Neuronal stem cell (in vitro differentiated cells): ENCODE measurements at regions not wholly inside any gene's neighbourhood (a gene's known extent, or its start where the extent isn't known, plus 50 kb on each side); places are given as distances from the start of the nearest gene placed in this dataset.
A peak's percentile ranks its signal among the peaks of the same experiment; 100 is the strongest.

Experiments
- DNase-seq: peaks from one replicate; pipeline ENCODE4 v3.0.0-alpha.2; 2013; ENCODE audit warnings: low spot score
- H2AFZ ChIP-seq: one replicate; pipeline ENCODE4 v1.6.1; 2013; ENCODE audit warnings: mild to moderate bottlenecking, low read length, inconsistent platforms
- H2AK5ac ChIP-seq: 2 replicates; pipeline ENCODE4 v1.6.1; 2013; ENCODE audit warnings: low read depth, mild to moderate bottlenecking, inconsistent platforms, low read length, moderate library complexity, mixed read lengths
- H2BK120ac ChIP-seq: 2 replicates; pipeline ENCODE4 v1.6.1; 2013; ENCODE audit warnings: low read depth, mild to moderate bottlenecking, inconsistent platforms, low read length, moderate library complexity, mixed read lengths
- H2BK12ac ChIP-seq: one replicate; pipeline ENCODE4 v1.6.1; 2013; ENCODE audit warnings: low read length, inconsistent platforms
- H2BK15ac ChIP-seq: 2 replicates; pipeline ENCODE4 v1.6.1; 2013; ENCODE audit warnings: mild to moderate bottlenecking, low read length, inconsistent platforms, mixed read lengths
- H2BK5ac ChIP-seq: one replicate; pipeline ENCODE4 v1.6.1; 2013; ENCODE audit warnings: inconsistent platforms, mild to moderate bottlenecking, low read length, moderate library complexity
- H3K14ac ChIP-seq: one replicate; pipeline ENCODE4 v1.6.1; 2013; ENCODE audit warnings: low read length, inconsistent platforms
- H3K18ac ChIP-seq: 2 replicates; pipeline ENCODE4 v1.6.1; 2013; ENCODE audit warnings: low read length, inconsistent platforms
- H3K23ac ChIP-seq: 2 replicates; pipeline ENCODE4 v1.6.1; 2013; ENCODE audit warnings: low read depth, mild to moderate bottlenecking, mixed read lengths, low read length, inconsistent platforms; ENCODE audit not compliant: poor library complexity
- H3K27ac ChIP-seq: replicated peaks from 3 replicates; pipeline ENCODE4 v1.5.1; 2013; ENCODE audit warnings: low read length, inconsistent platforms
- H3K27me3 ChIP-seq, 3 experiments: 2 replicates each; pipeline ENCODE4 v1.6.1; 2013; ENCODE audit warnings: low read length in 3 of 3, mild to moderate bottlenecking in 2 of 3, inconsistent platforms in 1 of 3, low read depth in 1 of 3, mixed read lengths in 1 of 3, moderate library complexity in 1 of 3; ENCODE audit not compliant: control insufficient read depth in 3 of 3, insufficient read depth in 3 of 3
- H3K36me3 ChIP-seq, 2 donors: replicated peaks in 1 of 2; 2 replicates each; pipeline ENCODE4 v1.6.1; 2013; ENCODE audit warnings: low read length in 2 of 2; ENCODE audit not compliant: control insufficient read depth in 2 of 2, insufficient read depth in 2 of 2
- H3K4ac ChIP-seq: 2 replicates; pipeline ENCODE4 v1.6.1; 2013; ENCODE audit warnings: inconsistent platforms, mild to moderate bottlenecking, low read length, moderate library complexity
- H3K4me1 ChIP-seq, 2 donors: 1 replicate in 1 of 2; 2 replicates in 1 of 2; pipeline ENCODE4 v1.6.1; 2013; ENCODE audit warnings: low read length in 2 of 2, low read depth in 1 of 2; ENCODE audit not compliant: control insufficient read depth in 2 of 2, insufficient read depth in 1 of 2
- H3K4me2 ChIP-seq: one replicate; pipeline ENCODE4 v1.6.1; 2013; ENCODE audit warnings: mild to moderate bottlenecking, low read length, inconsistent platforms; ENCODE audit not compliant: insufficient read depth, poor library complexity, severe bottlenecking
- H3K4me3 ChIP-seq, 2 donors: 2 replicates each; pipeline ENCODE4 v1.5.1; 2013; ENCODE audit warnings: low read length in 2 of 2, mild to moderate bottlenecking in 2 of 2, inconsistent platforms in 1 of 2, moderate library complexity in 1 of 2
- H3K79me1 ChIP-seq: one replicate; pipeline ENCODE4 v1.6.1; 2013; ENCODE audit warnings: low read depth, mild to moderate bottlenecking, inconsistent platforms, low read length, moderate library complexity
- H3K9ac ChIP-seq: one replicate; pipeline ENCODE4 v1.6.1; 2013; ENCODE audit warnings: mild to moderate bottlenecking, low read depth, low read length, inconsistent platforms; ENCODE audit not compliant: poor library complexity
- H3K9me3 ChIP-seq, 2 donors: replicated peaks in 1 of 2; 2 replicates each; pipeline versions ENCODE3 to v1.6.1; 2013; ENCODE audit warnings: low read length in 2 of 2, mild to moderate bottlenecking in 2 of 2, inconsistent platforms in 1 of 2, low read depth in 1 of 2, mixed read lengths in 1 of 2, moderate library complexity in 1 of 2; ENCODE audit not compliant: control insufficient read depth in 2 of 2, insufficient read depth in 1 of 2
- H4K8ac ChIP-seq: one replicate; pipeline ENCODE4 v1.6.1; 2013; ENCODE audit warnings: low read depth, mild to moderate bottlenecking, inconsistent platforms, low read length, moderate library complexity
- H4K91ac ChIP-seq: one replicate; pipeline ENCODE4 v1.6.1; 2013; ENCODE audit warnings: low read length, low read depth, mild to moderate bottlenecking, inconsistent platforms; ENCODE audit not compliant: poor library complexity
- WGBS, 2 donors: extraction: QIAGEN DNeasy Blood & Tissue Kit; methylation state at CpG; one replicate each; pipeline ENCODE4 v1.1.7; 2013; ENCODE audit warnings: missing lambda C conversion rate in 2 of 2, mixed read lengths in 1 of 2; ENCODE audit not compliant: insufficient read length in 2 of 2, insufficient replicate concordance in 1 of 2; ENCODE audit errors: extremely low coverage in 2 of 2; 5-methylcytosine and 5-hydroxymethylcytosine counted together

- no peak overlapping the region for H3K18ac ChIP-seq
- no peak overlapping the region for H2BK15ac ChIP-seq
- H3K4me1 ChIP-seq = peaks cover 0 to 7% of the 10 kb centered on the region in 2 donors
- no peak overlapping the region for H3K9ac ChIP-seq
- H2BK12ac ChIP-seq = no peak overlapping the region
- H3K23ac ChIP-seq = no peak overlapping the region
- no peak overlapping the region for H4K8ac ChIP-seq
- no peak overlapping the region for H3K14ac ChIP-seq
- H3K4me3 ChIP-seq = no peak overlapping the region
- H3K27me3 ChIP-seq = no peaks in the 10 kb centered on the region
- WGBS, 2 donors = no CpG with 5 or more reads among the region's 5 CpGs
- H3K27ac ChIP-seq = no peak overlapping the region
- no peaks in the 10 kb centered on the region for H3K36me3 ChIP-seq
- H3K9me3 ChIP-seq = peaks cover 0 to 4% of the 10 kb centered on the region in 2 donors
- no peak overlapping the region for H2BK5ac ChIP-seq
- H3K79me1 ChIP-seq = no peaks in the 10 kb centered on the region
- no peak overlapping the region for H2AFZ ChIP-seq
- DNase-seq = no peak
- no peak overlapping the region for H4K91ac ChIP-seq
- H2AK5ac ChIP-seq = no peak overlapping the region
- H3K4ac ChIP-seq = no peak overlapping the region
- no peak overlapping the region for H2BK120ac ChIP-seq
- no peak overlapping the region for H3K4me2 ChIP-seq
Measured at GRCh38 chr17:70791748-70792443, 622.6 kb downstream of the KCNJ2 start.

- no CpG with 5 or more reads among the region's 1 CpG for WGBS, 2 donors
- H3K4me2 ChIP-seq = no peak overlapping the region
- no peaks in the 10 kb centered on the region for H3K36me3 ChIP-seq
- no peak overlapping the region for H3K4ac ChIP-seq
- H2BK12ac ChIP-seq = no peak overlapping the region
- H3K79me1 ChIP-seq = no peaks in the 10 kb centered on the region
- H2BK120ac ChIP-seq = no peak overlapping the region
- H3K23ac ChIP-seq = no peak overlapping the region
- no peak overlapping the region for H4K8ac ChIP-seq
- H3K27ac ChIP-seq = no peak overlapping the region
- H4K91ac ChIP-seq = no peak overlapping the region
- no peak overlapping the region for H2AK5ac ChIP-seq
- H3K18ac ChIP-seq = no peak overlapping the region
- H3K4me1 ChIP-seq = peaks cover 0 to 7% of the 10 kb centered on the region in 2 donors
- peaks cover 0 to 6% of the 10 kb centered on the region in 2 donors for H3K9me3 ChIP-seq
- no peak for DNase-seq
- H3K4me3 ChIP-seq = no peak overlapping the region
- no peaks in the 10 kb centered on the region for H3K27me3 ChIP-seq
- H2AFZ ChIP-seq = no peak overlapping the region
- no peak overlapping the region for H3K9ac ChIP-seq
- H3K14ac ChIP-seq = no peak overlapping the region
- H2BK5ac ChIP-seq = no peak overlapping the region
- no peak overlapping the region for H2BK15ac ChIP-seq
Measured at GRCh38 chr17:70794738-70795137, 625.4 kb downstream of the KCNJ2 start.

DNA sequence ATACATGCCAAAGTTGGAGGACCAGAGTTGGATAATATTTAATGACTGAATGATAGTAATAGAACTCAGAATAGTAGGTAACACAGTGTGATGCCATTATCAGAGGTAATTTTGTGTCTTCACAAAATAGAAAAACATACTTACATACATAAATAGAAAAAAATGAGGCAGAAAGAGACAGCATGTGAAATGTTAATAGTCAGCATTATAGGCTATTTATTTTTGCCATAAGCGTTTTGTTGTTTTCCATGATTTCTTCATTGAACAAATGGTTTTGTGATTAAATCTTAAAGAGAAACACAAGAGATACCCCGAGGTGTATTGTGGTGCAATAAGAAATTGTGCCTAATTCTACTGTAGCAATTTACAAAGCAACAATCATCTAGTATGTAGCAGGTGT lies 626.3 kb downstream of the KCNJ2 start:
- Histone ChIP-seq H2AK5ac (no peak overlapping the region), H3K14ac (no peak overlapping the region), H2BK12ac (no peak overlapping the region), H4K8ac (no peak overlapping the region), H3K4me1 (peaks cover 0 to 7% of the 10 kb centered on the region in 2 donors), H3K9me3 (peaks cover 0 to 6% of the 10 kb centered on the region in 2 donors), H3K4me3 (no peak overlapping the region), H3K4me2 (no peak overlapping the region), H3K4ac (no peak overlapping the region), H2BK5ac (no peak overlapping the region), H3K36me3 (no peaks in the 10 kb centered on the region), H3K79me1 (no peaks in the 10 kb centered on the region), H2AFZ (no peak overlapping the region), H2BK15ac (no peak overlapping the region), H3K23ac (no peak overlapping the region), H2BK120ac (no peak overlapping the region), H4K91ac (no peak overlapping the region), H3K27ac (no peak overlapping the region), H3K18ac (no peak overlapping the region), H3K9ac (no peak overlapping the region), H3K27me3 (no peaks in the 10 kb centered on the region)
- no peak for DNase-seq
- no CpG with 5 or more reads among the region's 2 CpGs for WGBS, 2 donors

DNA sequence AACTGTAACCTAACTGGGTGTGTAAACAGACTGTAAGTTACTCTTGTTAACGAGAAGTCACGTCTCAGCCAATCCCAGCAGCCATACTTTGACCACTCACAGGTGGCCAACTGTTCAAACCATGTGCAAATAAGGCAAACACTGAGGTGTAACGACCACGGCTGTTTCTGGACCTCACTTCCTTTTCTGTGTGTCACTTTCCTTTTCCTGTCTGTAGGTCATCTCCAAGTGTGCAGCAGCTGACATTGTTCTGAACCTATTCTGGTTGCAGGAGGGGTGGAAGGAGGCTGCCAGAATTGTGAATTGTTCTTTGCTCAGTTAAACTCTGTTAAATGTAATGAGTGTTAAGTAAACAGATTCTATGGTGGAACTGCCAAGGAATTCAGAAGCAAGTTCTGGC lies 627.4 kb downstream of the KCNJ2 start:
- Histone ChIP-seq H3K4me3 (peak overlapping the region in 1 of 2 donors; percentile 51), H2BK120ac (no peak overlapping the region), H3K14ac (no peak overlapping the region), H4K8ac (no peak overlapping the region), H3K27ac (no peak overlapping the region), H3K27me3 (no peaks in the 10 kb centered on the region), H2AK5ac (no peak overlapping the region), H3K4me2 (no peak overlapping the region), H3K9me3 (peaks cover 0 to 6% of the 10 kb centered on the region in 2 donors), H3K18ac (no peak overlapping the region), H3K36me3 (no peaks in the 10 kb centered on the region), H4K91ac (no peak overlapping the region), H3K4ac (no peak overlapping the region), H2BK15ac (no peak overlapping the region), H2BK5ac (no peak overlapping the region), H2BK12ac (no peak overlapping the region), H2AFZ (peak overlapping the region; percentile 35), H3K23ac (no peak overlapping the region), H3K9ac (no peak overlapping the region), H3K79me1 (no peaks in the 10 kb centered on the region), H3K4me1 (peaks cover 0 to 7% of the 10 kb centered on the region in 2 donors)
- DNase-seq = no peak
- WGBS, 2 donors = no CpG with 5 or more reads among the region's 4 CpGs
